HCT116 (cell line): ENCODE measurements at regions not wholly inside any gene's neighbourhood (a gene's known extent, or its start where the extent isn't known, plus 50 kb on each side); places are given as distances from the start of the nearest gene placed in this dataset.

ENCODE experiments used
- ATAC-seq: fragments of 200-7000 bp; cut with Tn5 transposase; 2 replicates; pipeline ENCODE4 v1.9.1; 2020; ENCODE audit warnings: mild to moderate bottlenecking, moderate library complexity
- BruUV-seq: library from RNA; stranded (reverse); fragments of 400-500 nt; replicated peaks from 2 replicates; lab custom pipeline; 2021; lab: Mats Ljungman, UMichigan
- CTCF ChIA-PET: fragments of 300-600 bp; sonication (Branson Sonifier 250); formaldehyde crosslinking; loops from one replicate; lab custom pipeline; 2021; ENCODE audit warnings: antibody characterized with exemption; lab: Charles Lee
- POLR2A ChIA-PET: fragments of 300-600, 350-600 bp; sonication (Branson Sonifier 250); formaldehyde crosslinking; loops from one replicate; lab custom pipeline; 2021; ENCODE audit warnings: antibody characterized with exemption; lab: Charles Lee
- RAD21 ChIA-PET, 2 experiments: fragments of 300-600 bp; sonication (Branson Sonifier 250); formaldehyde crosslinking; loops; one replicate each; lab custom pipeline; 2023; ENCODE audit warnings: low total read pairs in 2 of 2; ENCODE audit not compliant: uncharacterized antibody in 2 of 2, unreplicated experiment in 2 of 2, low non-redundant PET in 1 of 2; lab: Charles Lee
- DNase-seq: peaks from one replicate; pipeline ENCODE4 v3.0.0-alpha.2; 2010; ENCODE audit warnings: low read depth, low spot score
- H2AFZ ChIP-seq: fragments of 200-600 bp; shearing (Covaris generic), sonication (generic); 2 replicates; pipeline ENCODE4 v1.6.1; 2017; ENCODE audit warnings: low read depth, mixed run types, mixed read lengths, antibody characterized with exemption, low read length; ENCODE audit not compliant: poor library complexity, severe bottlenecking
- H3K27ac ChIP-seq: 2 replicates; pipeline ENCODE4 v1.5.1; 2012; ENCODE audit warnings: low read depth, low read length
- H3K27me3 ChIP-seq: fragments of 200-600 bp; sonication (generic); 2 replicates; pipeline ENCODE4 v1.6.1; 2016; ENCODE audit warnings: mixed run types, low read length, mixed read lengths; ENCODE audit not compliant: insufficient read depth
- H3K36me3 ChIP-seq, 2 experiments: fragments of 200-500 bp in 1 of 2; fragments of 200-600 bp in 1 of 2; sonication (Bioruptor generic) in 1 of 2; sonication (generic) in 1 of 2; 2 replicates each; pipeline versions ENCODE4 v1.5.1 to v1.6.1; 2014 to 2016; ENCODE audit warnings: low read length in 2 of 2, inconsistent platforms in 1 of 2, mixed read lengths in 1 of 2, mixed run types in 1 of 2; ENCODE audit not compliant: insufficient read depth in 2 of 2, control insufficient read depth in 1 of 2
- H3K4me1 ChIP-seq, 2 experiments: fragments of 200-600 bp in 1 of 2; sonication (generic) in 1 of 2; 2 replicates each; pipeline versions ENCODE4 v1.5.1 to v1.6.1; 2012 to 2017; ENCODE audit warnings: low read length in 2 of 2, inconsistent platforms in 1 of 2, mild to moderate bottlenecking in 1 of 2, mixed read lengths in 1 of 2, mixed run types in 1 of 2, moderate library complexity in 1 of 2; ENCODE audit not compliant: insufficient read depth in 2 of 2, control insufficient read depth in 1 of 2
- H3K4me2 ChIP-seq: fragments of 200-600 bp; sonication (generic); 2 replicates; pipeline ENCODE4 v1.6.1; 2017; ENCODE audit warnings: mixed run types, low read length, mixed read lengths
- H3K4me3 ChIP-seq, 2 experiments: fragments of 200-600 bp in 1 of 2; sonication (generic) in 1 of 2; replicated peaks in 1 of 2; 2 replicates each; pipeline ENCODE4 v1.5.1; 2011 to 2016; ENCODE audit warnings: low read length in 2 of 2, control low read depth in 1 of 2, low read depth in 1 of 2, mild to moderate bottlenecking in 1 of 2, mixed read lengths in 1 of 2, mixed run types in 1 of 2
- H3K79me2 ChIP-seq: fragments of 200-600 bp; sonication (generic); 2 replicates; pipeline ENCODE4 v1.6.1; 2017; ENCODE audit warnings: mild to moderate bottlenecking, mixed run types, low read length, moderate library complexity, mixed read lengths; ENCODE audit not compliant: insufficient read depth
- H3K9ac ChIP-seq: fragments of 200-600 bp; sonication (generic); 2 replicates; pipeline ENCODE4 v1.6.1; 2016; ENCODE audit warnings: low read length, mixed read lengths
- H3K9me2 ChIP-seq: fragments of 200-600 bp; sonication (generic), shearing (Covaris generic); 2 replicates; pipeline ENCODE4 v1.6.1; 2017; ENCODE audit warnings: mixed run types, mild to moderate bottlenecking, moderate library complexity; ENCODE audit not compliant: insufficient read depth
- H3K9me3 ChIP-seq, 2 experiments: fragments of 200-500 bp in 1 of 2; fragments of 200-600 bp in 1 of 2; sonication (Bioruptor generic) in 1 of 2; sonication (generic) in 1 of 2; 2 replicates each; pipeline ENCODE4 v1.6.1; 2014 to 2017; ENCODE audit warnings: low read length in 2 of 2, mixed read lengths in 2 of 2, inconsistent platforms in 1 of 2, low read depth in 1 of 2, mild to moderate bottlenecking in 1 of 2, mixed run types in 1 of 2, moderate library complexity in 1 of 2; ENCODE audit not compliant: control insufficient read depth in 1 of 2, insufficient read depth in 1 of 2
- H4K20me1 ChIP-seq: fragments of 200-600 bp; sonication (generic), shearing (Covaris generic); 2 replicates; pipeline ENCODE4 v1.6.1; 2017; ENCODE audit warnings: mixed run types, mild to moderate bottlenecking, moderate library complexity; ENCODE audit not compliant: insufficient read depth
- CBX3 ChIP-seq: IDR thresholded peaks from 2 replicates; pipeline ENCODE4 v1.6.1; 2012; ENCODE audit warnings: low read depth
- CEBPB ChIP-seq: IDR thresholded peaks from 2 replicates; pipeline ENCODE4 v1.6.1; 2012; ENCODE audit warnings: low read depth
- EGR1 ChIP-seq: IDR thresholded peaks from 2 replicates; pipeline ENCODE4 v1.6.1; 2012; ENCODE audit warnings: low read depth
- ELF1 ChIP-seq: IDR thresholded peaks from 2 replicates; pipeline ENCODE4 v1.6.1; 2012; ENCODE audit warnings: low read depth, borderline replicate concordance
- EZH2 ChIP-seq: fragments of 200-600 bp; sonication (generic); IDR thresholded peaks from 2 replicates; pipeline ENCODE4 v1.6.1; 2017; ENCODE audit warnings: antibody characterized with exemption, mixed run types
- EZH2phosphoT487 ChIP-seq: fragments of 200-600 bp; IDR thresholded peaks from 2 replicates; pipeline ENCODE4 v1.6.1; 2018; ENCODE audit warnings: antibody characterized with exemption, borderline replicate concordance
- FOSL1 ChIP-seq: IDR thresholded peaks from 2 replicates; pipeline ENCODE4 v1.6.1; 2012; ENCODE audit warnings: low read depth
- POLR2A ChIP-seq: IDR thresholded peaks from 2 replicates; pipeline ENCODE4 v1.7.0; 2011; ENCODE audit warnings: borderline replicate concordance; ENCODE audit not compliant: insufficient read depth, insufficient read length; ENCODE audit errors: extremely low read depth
- POLR2AphosphoS5 ChIP-seq: IDR thresholded peaks from 2 replicates; pipeline ENCODE4 v1.6.1; 2011; ENCODE audit warnings: mild to moderate bottlenecking, low read depth, low read length, moderate library complexity
- SIN3A ChIP-seq: IDR thresholded peaks from 2 replicates; pipeline ENCODE4 v1.6.1; 2012; ENCODE audit warnings: low read depth
- SP1 ChIP-seq: IDR thresholded peaks from 2 replicates; pipeline ENCODE4 v1.6.1; 2012; ENCODE audit warnings: low read depth
- SRF ChIP-seq: IDR thresholded peaks from 2 replicates; pipeline ENCODE4 v1.6.1; 2012; ENCODE audit warnings: low read depth
- YY1 ChIP-seq: IDR thresholded peaks from 2 replicates; pipeline ENCODE4 v1.6.1; 2011; ENCODE audit warnings: low read length, low read depth, moderate library complexity, mild to moderate bottlenecking; ENCODE audit not compliant: insufficient replicate concordance; ENCODE audit errors: extremely low read depth
- ZFX ChIP-seq: fragments of 450-650 bp; IDR thresholded peaks from 2 replicates; pipeline ENCODE4 v1.6.1; 2017
- ZNF274 ChIP-seq: fragments of 200-500 bp; sonication (Bioruptor generic); IDR thresholded peaks from 2 replicates; pipeline ENCODE4 v1.6.1; 2014; ENCODE audit warnings: mild to moderate bottlenecking, low read depth, low read length, inconsistent platforms
- intact Hi-C: fragments of 100-400 bp; cut with micrococcal nuclease; formaldehyde crosslinking; loops from 2 replicates; pipeline ENCODE4 v1.10.0; 2022
- TF ChIP-seq, protein P1 (sequence below): IDR thresholded peaks from 2 replicates; pipeline ENCODE4 v1.6.1; 2012; ENCODE audit warnings: low read depth
- TF ChIP-seq, protein P2 (sequence below): IDR thresholded peaks from 2 replicates; pipeline ENCODE4 v1.6.1; 2012

DNA sequence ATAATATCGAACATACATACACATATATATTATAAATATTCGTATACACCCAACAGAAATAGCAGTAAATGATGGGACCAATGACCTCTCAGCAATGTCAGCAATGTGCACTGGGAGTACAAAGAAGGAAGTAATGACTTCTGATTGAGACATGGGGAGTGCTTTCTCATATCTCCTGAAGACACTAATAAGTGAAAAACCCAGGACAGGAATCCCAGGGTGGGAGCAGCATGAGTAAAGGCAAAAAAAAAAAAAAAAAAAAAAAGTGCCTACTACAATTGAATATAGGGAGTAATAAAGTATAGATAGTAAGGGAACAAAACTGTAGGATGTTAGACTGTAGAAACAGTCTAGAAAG is 491.3 kb downstream of the IRS1 start:
- no peaks in the 10 kb centered on the region for H4K20me1 ChIP-seq
- H3K36me3 ChIP-seq: no peaks in the 10 kb centered on the region
- no peak overlapping the region for H3K4me3 ChIP-seq
- TF ChIP-seq FOSL1 (no peak), ZFX (no peak), ZNF274 (no peak), EGR1 (no peak), CBX3 (no peak), CEBPB (no peak), SP1 (no peak)
- H3K4me2 ChIP-seq: no peak overlapping the region
- RAD21 ChIA-PET: no interaction called here
- no peak overlapping the region for H2AFZ ChIP-seq
- CTCF ChIA-PET: no interaction called here
- no peaks in the 10 kb centered on the region for H3K9me3 ChIP-seq
- intact Hi-C loops: no loop called here
- H3K4me1 ChIP-seq: peaks cover 3% of the 10 kb centered on the region in 2 experiments; a peak in 2 of 4 replicates
- no peak for DNase-seq
- H3K27ac ChIP-seq: no peak overlapping the region
- ATAC-seq: no peak
- no peaks in the 10 kb centered on the region; the same call in 1 of the 2 replicates for H3K9me2 ChIP-seq
- POLR2A ChIA-PET: no interaction called here
- H3K9ac ChIP-seq: no peak overlapping the region
- H3K79me2 ChIP-seq: no peaks in the 10 kb centered on the region
- H3K27me3 ChIP-seq: no peaks in the 10 kb centered on the region
- BruUV-seq: no TSS peak

DNA sequence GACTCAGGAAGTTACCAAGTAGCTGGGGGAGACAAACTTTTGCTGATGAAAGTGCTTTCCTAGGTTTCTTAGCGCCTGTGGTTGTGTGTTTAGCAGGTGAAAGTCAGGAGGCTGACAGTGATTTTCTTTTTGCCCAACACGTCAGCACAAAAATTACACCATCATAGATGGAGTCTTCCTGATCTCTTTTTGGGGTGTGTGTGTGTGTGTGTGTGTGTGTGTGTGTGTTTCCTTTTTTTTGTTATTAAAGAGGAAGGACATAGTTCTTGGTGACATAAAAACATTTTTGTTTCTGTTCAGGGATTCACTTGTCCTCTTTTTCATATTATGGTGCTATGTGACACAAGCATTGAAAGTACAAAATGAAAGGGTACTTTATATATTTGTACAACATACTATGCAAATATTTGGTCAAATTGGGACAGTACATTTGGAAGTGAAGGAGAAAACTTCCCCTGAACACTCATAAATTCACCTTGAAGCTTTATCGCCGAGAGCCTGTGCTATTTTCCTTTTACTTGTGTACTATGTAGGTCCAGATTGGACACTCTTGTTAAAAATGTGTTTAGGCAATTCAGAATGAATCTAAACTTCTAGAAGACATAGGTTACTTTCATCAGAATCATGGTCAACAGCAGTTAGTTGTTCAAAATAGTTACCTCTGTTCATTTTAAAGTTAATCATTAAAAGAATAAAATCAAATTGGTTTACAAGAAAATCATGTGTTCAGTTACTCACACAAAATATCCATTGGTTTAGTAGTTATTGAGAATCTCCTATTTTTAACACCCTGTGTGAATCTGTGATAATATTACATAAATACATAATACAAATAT is 491.9 kb downstream of the IRS1 start:
- H3K79me2 ChIP-seq: no peaks in the 10 kb centered on the region
- H3K27me3 ChIP-seq: no peaks in the 10 kb centered on the region
- CTCF ChIA-PET: no interaction called here
- BruUV-seq: no TSS peak
- H3K27ac ChIP-seq: no peak overlapping the region
- intact Hi-C loops: no loop called here
- H3K9ac ChIP-seq: no peak overlapping the region
- no peak for DNase-seq
- no peak overlapping the region for H2AFZ ChIP-seq
- H3K4me3 ChIP-seq: no peak overlapping the region
- TF ChIP-seq ZNF274 (no peak), SRF (no peak), EZH2 (no peak), EZH2phosphoT487 (no peak), CEBPB (no peak), YY1 (no peak), POLR2A (no peak), POLR2AphosphoS5 (no peak), ELF1 (no peak), SP1 (no peak), SIN3A (no peak), FOSL1 (no peak), ZFX (no peak), CBX3 (no peak)
- TF ChIP-seq, protein P1, sequence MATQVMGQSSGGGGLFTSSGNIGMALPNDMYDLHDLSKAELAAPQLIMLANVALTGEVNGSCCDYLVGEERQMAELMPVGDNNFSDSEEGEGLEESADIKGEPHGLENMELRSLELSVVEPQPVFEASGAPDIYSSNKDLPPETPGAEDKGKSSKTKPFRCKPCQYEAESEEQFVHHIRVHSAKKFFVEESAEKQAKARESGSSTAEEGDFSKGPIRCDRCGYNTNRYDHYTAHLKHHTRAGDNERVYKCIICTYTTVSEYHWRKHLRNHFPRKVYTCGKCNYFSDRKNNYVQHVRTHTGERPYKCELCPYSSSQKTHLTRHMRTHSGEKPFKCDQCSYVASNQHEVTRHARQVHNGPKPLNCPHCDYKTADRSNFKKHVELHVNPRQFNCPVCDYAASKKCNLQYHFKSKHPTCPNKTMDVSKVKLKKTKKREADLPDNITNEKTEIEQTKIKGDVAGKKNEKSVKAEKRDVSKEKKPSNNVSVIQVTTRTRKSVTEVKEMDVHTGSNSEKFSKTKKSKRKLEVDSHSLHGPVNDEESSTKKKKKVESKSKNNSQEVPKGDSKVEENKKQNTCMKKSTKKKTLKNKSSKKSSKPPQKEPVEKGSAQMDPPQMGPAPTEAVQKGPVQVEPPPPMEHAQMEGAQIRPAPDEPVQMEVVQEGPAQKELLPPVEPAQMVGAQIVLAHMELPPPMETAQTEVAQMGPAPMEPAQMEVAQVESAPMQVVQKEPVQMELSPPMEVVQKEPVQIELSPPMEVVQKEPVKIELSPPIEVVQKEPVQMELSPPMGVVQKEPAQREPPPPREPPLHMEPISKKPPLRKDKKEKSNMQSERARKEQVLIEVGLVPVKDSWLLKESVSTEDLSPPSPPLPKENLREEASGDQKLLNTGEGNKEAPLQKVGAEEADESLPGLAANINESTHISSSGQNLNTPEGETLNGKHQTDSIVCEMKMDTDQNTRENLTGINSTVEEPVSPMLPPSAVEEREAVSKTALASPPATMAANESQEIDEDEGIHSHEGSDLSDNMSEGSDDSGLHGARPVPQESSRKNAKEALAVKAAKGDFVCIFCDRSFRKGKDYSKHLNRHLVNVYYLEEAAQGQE: no peak
- TF ChIP-seq, protein P2, sequence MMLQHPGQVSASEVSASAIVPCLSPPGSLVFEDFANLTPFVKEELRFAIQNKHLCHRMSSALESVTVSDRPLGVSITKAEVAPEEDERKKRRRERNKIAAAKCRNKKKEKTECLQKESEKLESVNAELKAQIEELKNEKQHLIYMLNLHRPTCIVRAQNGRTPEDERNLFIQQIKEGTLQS: no peak
- peaks cover 3% of the 10 kb centered on the region in 2 experiments; a peak in 2 of 4 replicates for H3K4me1 ChIP-seq
- RAD21 ChIA-PET: no interaction called here
- H3K9me2 ChIP-seq: no peaks in the 10 kb centered on the region; the same call in 1 of the 2 replicates
- H3K36me3 ChIP-seq: no peaks in the 10 kb centered on the region
- ATAC-seq: no peak
- POLR2A ChIA-PET: no interaction called here
- no peaks in the 10 kb centered on the region for H3K9me3 ChIP-seq
- no peaks in the 10 kb centered on the region for H4K20me1 ChIP-seq
- H3K4me2 ChIP-seq: no peak overlapping the region
